Lung (tissue), 11 donors: ENCODE measurements at regions not wholly inside any gene's neighbourhood (a gene's known extent, or its start where the extent isn't known, plus 50 kb on each side); places are given as distances from the start of the nearest gene placed in this dataset.

Experiments
- ATAC-seq: fragments of 200-7000 bp; cut with Tn5 transposase; one replicate; pipeline ENCODE4 v1.9.1; 2020; ENCODE audit warnings: moderate number of reproducible peaks; ENCODE audit not compliant: insufficient read depth, low FRiP score
- DNase-seq, 3 donors: peaks; one replicate each; pipeline ENCODE4 v3.0.0-alpha.2; 2013 to 2017
- H3K27ac ChIP-seq, 2 donors: one replicate each; pipeline ENCODE4 v1.5.1; 2013; ENCODE audit warnings: mild to moderate bottlenecking in 2 of 2, moderate library complexity in 2 of 2, control low read depth in 1 of 2, inconsistent platforms in 1 of 2, low read depth in 1 of 2, low read length in 1 of 2
- H3K27me3 ChIP-seq, 3 donors: one replicate each; pipeline ENCODE4 v1.5.1; 2013; ENCODE audit warnings: low read length in 2 of 3; ENCODE audit not compliant: control insufficient read depth in 3 of 3, insufficient read depth in 3 of 3
- H3K36me3 ChIP-seq, 4 donors: one replicate each; pipeline ENCODE4 v1.5.1; 2013; ENCODE audit warnings: low read length in 4 of 4, mild to moderate bottlenecking in 1 of 4, moderate library complexity in 1 of 4; ENCODE audit not compliant: control insufficient read depth in 4 of 4, insufficient read depth in 4 of 4
- H3K4me1 ChIP-seq, 5 donors: one replicate each; pipeline ENCODE4 v1.5.1; 2013; ENCODE audit warnings: low read length in 5 of 5, mild to moderate bottlenecking in 2 of 5, moderate library complexity in 1 of 5; ENCODE audit not compliant: control insufficient read depth in 5 of 5, insufficient read depth in 5 of 5
- H3K4me3 ChIP-seq: one replicate; pipeline ENCODE4 v1.5.1; 2013; ENCODE audit warnings: mild to moderate bottlenecking, control low read depth, moderate library complexity
- H3K9ac ChIP-seq, 2 donors: one replicate each; pipeline ENCODE4 v1.5.1; 2013; ENCODE audit warnings: low read length in 2 of 2, control low read depth in 1 of 2; ENCODE audit not compliant: insufficient read depth in 1 of 2
- H3K9me3 ChIP-seq, 4 donors: one replicate each; pipeline ENCODE4 v1.5.1; 2013; ENCODE audit warnings: low read length in 3 of 4, mild to moderate bottlenecking in 1 of 4, moderate library complexity in 1 of 4; ENCODE audit not compliant: control insufficient read depth in 4 of 4, insufficient read depth in 3 of 4
- CTCF ChIP-seq: IDR thresholded peaks from 2 replicates; pipeline ENCODE4 v1.5.1; 2012; ENCODE audit warnings: mild to moderate bottlenecking; ENCODE audit errors: control extremely low read depth, extremely low read depth
- WGBS, 2 donors: extraction: QIAGEN DNeasy Blood & Tissue Kit; methylation state at CpG; one replicate each; pipeline ENCODE4 v1.1.7; 2013; 5-methylcytosine and 5-hydroxymethylcytosine counted together
- donor health status: control.
- donor health status: control.
- donor health status: Bipolar disorder and iron deficiency.
- donor health status: healthy.
- donor health status: DM: yes; HTN: yes; CAD: no.

- H3K4me3 ChIP-seq, result no peak overlapping the region
- DNase-seq, result no peak
- H3K27ac ChIP-seq, result no peak overlapping the region
- H3K9ac ChIP-seq, result no peak overlapping the region
- H3K27me3 ChIP-seq, result no peaks in the 10 kb centered on the region
- H3K36me3 ChIP-seq, result no peaks in the 10 kb centered on the region
- H3K9me3 ChIP-seq, result peaks cover 0 to 3% (median under 1%) of the 10 kb centered on the region in 4 donors
- no peak for TF ChIP-seq CTCF
- WGBS, 2 donors, result 70 to 92% methylated on average over 1 of the region's 1 CpG
- peaks cover 0 to 5% (median 0%) of the 10 kb centered on the region in 5 donors for H3K4me1 ChIP-seq
- ATAC-seq, result no peak
These were observed 244.9 kb downstream of the NDFIP2 start for GRCh38 chr13:79725841-79726240.

- H3K9ac ChIP-seq, result no peak overlapping the region
- WGBS, 2 donors, result 49 to 70% methylated on average over 3 of the region's 3 CpGs
- no peak overlapping the region for H3K4me3 ChIP-seq
- TF ChIP-seq CTCF, result no peak
- H3K4me1 ChIP-seq, result peaks cover 0 to 5% (median 0%) of the 10 kb centered on the region in 5 donors
- no peaks in the 10 kb centered on the region for H3K36me3 ChIP-seq
- no peak overlapping the region for H3K27ac ChIP-seq
- DNase-seq (peak in 1 of 3 donors; percentile 30), ATAC-seq (peak; percentile 47)
- no peaks in the 10 kb centered on the region for H3K27me3 ChIP-seq
- H3K9me3 ChIP-seq, result peaks cover 0 to 3% (median under 1%) of the 10 kb centered on the region in 4 donors
These were observed 243.6 kb downstream of the NDFIP2 start for GRCh38 chr13:79724348-79725103.

GRCh38 chr13:79723519-79724024, 242.6 kb downstream of the NDFIP2 start:
- no peaks in the 10 kb centered on the region for H3K27me3 ChIP-seq
- H3K4me1 ChIP-seq, result peaks cover 0 to 5% (median 0%) of the 10 kb centered on the region in 5 donors
- TF ChIP-seq CTCF, result no peak
- H3K36me3 ChIP-seq, result no peaks in the 10 kb centered on the region
- WGBS, 2 donors, result 47 to 49% methylated on average over 7 of the region's 7 CpGs
- no peak overlapping the region for H3K4me3 ChIP-seq
- no peak overlapping the region for H3K9ac ChIP-seq
- no peak for ATAC-seq
- no peak overlapping the region for H3K27ac ChIP-seq
- peak in 1 of 3 donors; percentile 25 for DNase-seq
- peaks cover 0 to 5% (median 1%) of the 10 kb centered on the region in 4 donors for H3K9me3 ChIP-seq
